HG03571 (cell line): ENCODE measurements at regions not wholly inside any gene's neighbourhood (a gene's known extent, or its start where the extent isn't known, plus 50 kb on each side); places are given as distances from the start of the nearest gene placed in this dataset.

Source experiments
- ATAC-seq: cut with Tn5 transposase; IDR thresholded peaks from one replicate; pipeline ENCODE4 v1.9.1; 2021; ENCODE audit not compliant: unreplicated experiment

DNA sequence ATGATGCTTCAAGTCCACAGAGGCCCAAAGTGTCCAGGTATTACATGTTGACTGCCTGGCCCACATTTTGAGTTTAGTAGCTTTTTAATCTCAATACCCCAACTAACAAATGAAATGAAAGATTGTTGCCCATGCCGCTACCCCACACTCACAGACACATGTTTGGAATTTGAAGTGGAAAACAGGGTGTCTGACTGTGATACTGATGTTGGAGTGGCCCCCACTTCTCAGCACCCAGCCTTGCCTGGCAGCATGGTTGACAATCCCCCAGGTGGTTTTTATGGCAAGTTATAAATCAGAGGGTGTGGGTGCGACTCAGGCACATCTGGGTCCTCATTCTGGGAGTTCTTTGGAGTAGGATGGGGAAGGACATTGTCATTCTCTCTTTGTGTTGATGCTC is 314.7 kb upstream of the ZNF32 start:
- ATAC-seq: no peak

DNA sequence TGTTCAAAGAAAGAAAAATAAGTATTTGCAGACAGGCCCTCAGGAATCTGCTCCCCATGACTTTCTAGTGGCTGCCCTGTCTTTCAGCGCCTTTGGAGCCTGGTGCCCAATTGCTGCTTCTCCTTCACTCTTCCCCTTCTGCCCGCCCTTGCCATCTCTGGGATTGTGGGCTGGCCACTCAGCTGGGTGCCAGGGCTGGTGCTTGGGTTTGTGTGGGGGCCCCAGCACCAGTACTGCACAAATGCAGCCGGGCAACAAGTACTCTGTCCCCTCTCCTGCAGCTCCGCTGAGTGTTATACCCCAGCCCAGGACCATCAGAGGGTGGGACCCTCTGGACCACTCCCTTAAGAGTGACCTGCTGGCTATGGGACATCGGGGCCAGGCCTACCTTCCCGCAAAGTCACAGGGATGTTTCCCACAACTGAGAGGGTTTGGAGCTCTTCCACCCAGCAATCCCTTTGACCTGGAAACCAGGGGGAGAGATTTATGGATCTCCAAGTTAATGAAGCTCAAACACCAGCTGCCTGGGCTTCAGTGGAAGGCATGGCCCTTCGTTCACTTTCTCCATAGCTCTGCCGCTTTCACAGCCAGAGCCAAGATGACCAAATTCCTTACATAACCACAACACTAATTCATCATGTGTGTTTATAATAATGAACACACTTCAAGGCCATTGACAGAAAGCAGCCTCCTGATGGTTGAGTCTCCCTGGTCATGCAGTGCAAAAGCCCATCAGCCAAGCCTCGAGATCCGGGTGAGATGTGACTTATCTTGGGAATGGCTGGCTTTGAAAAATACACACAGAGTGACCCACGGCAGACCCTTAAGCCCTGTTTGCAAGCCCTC is 313.9 kb upstream of the ZNF32 start:
- ATAC-seq: no peak

DNA sequence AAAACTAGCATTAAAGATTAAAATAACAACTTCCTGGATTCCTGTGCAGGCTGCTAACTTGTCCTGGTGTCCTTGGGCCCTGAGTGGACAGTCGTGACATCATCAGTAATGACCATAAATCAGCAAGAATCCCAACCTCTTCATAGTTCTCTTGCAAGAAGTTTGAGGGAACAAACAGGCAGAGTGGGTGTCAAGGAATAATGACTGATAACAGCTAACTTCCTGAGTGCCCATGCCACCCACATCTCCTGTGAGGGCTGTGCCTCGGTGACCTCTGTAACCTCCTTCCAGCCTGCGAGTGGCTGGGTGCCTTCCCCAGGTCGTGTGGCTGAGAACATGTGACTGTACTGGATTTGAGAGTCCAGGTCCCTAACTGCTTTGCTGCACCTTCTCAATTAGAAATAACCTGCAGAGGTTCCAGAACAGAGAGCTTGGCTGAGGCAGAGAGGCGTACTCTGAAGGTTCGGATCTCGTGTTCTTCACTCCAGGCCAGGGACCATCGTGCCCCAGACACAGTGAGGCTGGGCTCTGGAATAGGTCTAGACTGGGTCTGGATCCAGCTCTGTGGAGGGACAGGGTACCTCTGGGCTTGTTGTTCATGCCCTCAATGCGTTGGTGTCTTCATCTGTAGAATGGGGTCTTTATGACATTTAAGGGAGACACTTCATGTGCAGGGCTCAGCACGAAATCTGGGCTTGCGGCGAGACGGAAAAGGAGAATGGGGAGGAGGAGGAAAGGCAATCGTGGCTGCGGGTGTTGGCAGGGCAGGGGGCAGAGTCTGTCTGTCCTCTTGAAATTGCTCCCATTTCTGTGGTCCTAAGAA is 313.1 kb upstream of the ZNF32 start:
- no peak for ATAC-seq

DNA sequence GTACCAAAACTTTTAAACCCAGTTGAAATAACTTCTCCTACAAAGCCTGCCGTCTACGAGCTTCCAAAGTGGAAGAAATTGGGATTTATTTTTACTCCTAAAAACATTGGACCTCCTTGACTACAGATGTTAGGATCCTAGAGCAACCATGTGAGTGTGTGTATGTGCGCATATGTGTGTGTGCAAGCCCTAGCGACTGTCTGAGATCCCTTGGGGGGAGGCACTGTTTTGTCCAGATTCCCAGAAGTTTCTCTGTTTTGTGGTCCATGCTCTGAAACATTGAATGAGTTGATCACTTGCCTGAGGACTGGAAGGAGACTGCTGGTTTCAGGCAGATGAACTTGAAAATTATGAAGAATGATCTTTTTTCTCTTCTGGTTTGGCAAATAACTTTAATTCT is 312.3 kb upstream of the ZNF32 start:
- ATAC-seq: no peak

DNA sequence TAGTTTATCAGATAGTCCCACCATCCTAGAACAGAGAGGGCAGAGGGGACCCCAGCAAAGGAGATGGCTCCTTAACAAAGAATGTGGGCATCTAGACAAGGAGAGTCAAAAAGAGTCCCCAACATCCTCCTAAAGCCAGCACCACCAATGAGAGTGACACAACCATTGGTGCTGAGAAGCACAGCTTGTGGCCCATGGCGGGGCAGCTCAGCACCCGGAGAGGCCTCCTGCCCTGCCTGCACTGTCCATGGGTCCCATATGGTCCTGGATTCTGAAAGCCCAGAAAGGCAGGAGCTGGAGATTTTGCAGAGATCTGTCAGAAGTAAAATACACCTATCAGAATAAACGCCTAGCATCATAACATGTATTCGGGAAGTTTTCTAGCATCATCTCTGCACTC is 311.8 kb upstream of the ZNF32 start:
- ATAC-seq: no peak

DNA sequence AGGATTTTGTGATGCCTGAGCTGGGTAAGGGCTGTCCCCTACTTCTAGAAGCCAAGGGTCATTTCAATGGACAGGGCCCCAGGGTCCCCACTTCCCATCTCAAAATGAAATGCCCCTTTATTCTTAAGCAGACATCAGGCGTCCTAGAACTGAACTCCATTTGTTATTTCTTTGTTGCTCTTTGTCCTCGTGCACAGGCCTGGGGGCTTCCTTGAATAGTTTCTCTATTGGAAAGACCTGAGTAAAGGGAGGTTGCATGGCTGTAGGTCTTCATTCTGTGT is 311.4 kb upstream of the ZNF32 start:
- ATAC-seq: no peak

DNA sequence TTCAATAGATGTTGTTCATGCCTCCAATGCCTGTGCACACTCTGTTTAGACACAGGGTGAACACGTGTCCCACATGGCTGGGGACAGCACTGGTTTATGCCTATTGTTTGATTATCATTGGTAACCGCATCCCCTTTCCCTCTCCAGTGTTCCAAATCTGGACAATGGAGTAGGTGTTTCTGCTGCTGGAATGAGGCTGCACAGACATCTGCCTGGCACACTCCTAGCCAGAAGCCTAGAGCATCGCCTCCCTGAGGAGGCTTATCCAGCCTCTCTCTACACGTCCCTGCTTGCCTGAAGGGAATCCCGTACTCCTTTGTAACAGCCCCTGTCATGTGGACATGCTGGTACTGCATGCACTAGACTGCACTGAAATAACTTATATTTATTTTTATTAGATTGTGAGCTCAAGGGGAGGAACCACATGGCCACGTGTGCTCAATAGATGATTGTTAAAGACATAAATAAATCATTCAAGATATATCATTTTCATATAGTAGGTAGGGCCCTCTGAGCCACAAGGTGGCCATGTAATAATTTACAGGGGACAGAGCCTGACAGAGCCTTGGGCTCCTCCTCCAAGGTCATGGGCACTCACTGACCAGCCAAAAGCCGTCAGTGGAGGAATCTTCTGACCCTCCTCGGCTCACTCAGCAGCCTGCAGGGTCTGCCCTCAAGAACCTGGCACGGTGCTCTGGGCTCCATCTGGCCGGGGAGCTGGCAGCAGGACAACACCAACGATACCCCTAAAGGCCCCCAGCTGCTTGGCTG is 310.9 kb upstream of the ZNF32 start:
- no peak for ATAC-seq

DNA sequence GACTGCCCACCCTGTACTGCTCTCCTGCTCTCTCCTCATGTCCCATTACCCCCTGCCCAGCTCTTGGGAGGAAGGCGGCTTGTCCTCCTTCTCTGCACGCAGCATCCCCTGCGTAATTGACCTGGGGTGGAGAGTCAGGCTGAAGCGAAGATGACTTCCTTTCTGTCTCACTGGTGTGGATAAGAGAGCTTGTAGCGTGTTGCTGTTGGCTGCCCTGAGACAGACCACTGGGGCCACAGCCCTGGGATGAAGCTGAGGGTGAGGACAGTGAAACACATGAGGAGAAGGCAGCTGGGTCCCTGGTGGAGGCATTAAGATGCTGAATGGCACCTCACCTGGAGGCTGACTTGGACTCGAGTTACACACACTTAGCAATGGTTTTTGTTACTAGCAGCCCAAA is 310.3 kb upstream of the ZNF32 start:
- ATAC-seq: no peak

DNA sequence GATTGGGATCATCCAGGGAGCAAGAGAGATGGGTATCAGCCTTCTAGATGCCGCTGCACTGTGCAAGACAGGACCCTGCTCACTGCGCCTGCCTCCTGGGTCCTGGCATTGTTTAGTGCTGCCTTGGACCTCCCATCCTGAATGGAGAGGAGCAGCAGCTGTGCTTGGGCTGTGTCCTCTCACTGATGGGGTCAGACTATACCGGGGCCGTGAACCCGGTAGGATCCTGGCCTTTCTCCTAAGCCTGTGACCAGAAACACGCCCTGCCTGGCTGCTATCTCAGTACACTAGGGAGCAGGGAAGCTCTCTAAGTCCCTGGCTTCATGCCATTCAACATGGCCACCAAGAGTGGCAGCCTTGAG is 309.4 kb upstream of the ZNF32 start:
- no peak for ATAC-seq

DNA sequence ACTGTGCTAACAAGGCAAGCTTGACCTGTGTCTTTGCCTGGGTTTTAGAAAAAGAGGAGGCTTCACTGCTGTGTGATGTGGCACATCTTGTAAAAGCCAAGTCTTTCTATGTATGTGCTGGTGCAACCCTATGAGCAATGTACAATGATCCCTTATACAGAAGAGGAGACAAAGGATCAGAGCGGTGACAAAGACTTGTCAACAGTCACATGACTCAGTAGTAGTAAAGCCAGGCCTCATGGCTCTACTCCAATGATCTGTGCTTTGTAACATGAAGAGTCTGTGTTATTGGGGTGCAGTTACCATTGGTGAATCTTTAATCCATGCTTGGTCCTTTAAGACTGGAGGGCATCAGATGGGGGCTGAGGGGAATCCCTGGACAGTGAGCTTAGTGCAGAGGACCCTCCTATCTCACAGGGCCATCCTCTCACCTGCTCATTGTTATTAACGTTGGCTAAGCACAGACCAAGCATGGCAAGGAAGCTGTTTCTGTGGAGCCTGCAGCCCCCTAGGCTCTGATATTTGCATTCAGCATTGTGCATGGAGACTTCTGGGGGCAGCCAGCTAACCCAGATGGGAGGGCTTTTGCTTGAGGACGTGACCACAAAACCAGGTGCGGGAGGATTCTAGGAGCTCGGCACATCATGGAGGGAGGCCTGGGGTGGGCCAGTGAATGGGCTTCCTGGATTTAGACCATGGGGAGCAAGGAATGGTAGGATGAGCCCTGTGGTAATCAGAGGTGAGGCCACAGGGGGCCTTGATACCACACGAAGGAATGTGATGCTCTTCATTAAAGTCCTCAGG is 308.8 kb upstream of the ZNF32 start:
- no peak for ATAC-seq

DNA sequence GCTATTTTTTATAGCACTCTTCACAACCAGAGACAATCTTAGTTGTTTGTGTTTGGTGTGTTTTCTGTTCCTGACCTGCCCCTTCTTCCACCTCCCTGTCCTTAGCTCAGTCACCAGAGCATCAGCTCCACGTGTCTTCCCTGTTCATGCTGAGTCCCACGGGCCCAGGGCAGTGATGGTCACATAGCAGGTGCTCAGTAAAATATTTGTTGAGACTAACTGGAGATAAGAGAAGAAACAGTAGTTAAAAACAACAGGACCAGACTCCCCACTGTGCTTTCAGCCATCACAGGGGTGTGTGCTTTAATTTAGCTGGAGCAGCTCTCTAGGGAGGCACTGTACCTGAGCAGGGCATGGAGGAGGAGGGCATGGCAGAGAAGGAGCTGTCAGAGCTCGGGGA is 307.3 kb upstream of the ZNF32 start:
- no peak for ATAC-seq

DNA sequence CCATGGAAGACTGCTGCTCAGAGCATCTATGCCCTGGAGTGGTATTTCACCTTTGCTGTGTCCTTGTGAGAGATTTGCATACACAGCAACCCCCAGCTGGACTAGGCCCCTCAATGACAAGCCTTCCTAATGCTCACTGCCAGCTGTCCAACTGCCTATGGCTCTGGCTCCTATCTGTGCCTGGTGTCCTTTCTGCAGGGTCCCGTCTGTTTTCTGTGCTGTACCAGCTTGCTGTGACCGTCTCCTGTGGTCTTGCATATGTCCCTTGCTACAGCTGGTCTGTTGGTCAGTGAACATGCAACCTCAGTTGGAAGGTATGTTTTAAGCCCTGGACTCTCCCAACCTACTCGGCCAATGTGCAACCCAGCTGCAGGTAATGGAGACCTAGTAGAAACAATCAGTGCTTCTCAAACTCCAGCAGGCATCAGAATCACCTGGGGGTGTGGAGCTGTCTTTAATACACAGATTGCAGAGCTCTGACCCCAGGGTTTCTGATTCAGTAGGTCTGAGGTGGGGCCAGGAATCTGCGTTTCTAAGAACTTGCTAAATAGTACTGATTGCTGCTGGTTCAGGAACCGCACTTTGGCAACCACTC is 306.4 kb upstream of the ZNF32 start:
- no peak for ATAC-seq

DNA sequence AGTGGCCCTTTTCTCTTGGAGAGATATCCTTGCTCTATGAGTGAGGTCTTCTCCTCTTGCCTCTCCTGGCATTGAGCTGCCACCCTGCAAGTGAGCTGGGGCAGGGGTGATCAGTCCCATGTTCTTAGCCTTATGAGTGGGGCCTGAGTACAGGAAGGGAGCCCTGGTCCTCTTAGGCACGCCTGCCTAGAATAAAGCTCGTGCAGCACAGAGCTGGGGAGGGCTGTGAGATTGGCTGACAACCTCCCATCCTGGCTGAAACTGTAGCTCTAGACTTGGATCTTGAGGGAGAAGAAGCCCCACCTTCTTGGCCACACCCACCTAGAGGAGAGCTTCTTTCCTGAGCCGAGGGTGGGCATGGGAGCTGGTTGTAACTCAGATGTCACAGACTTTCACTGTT is 305.0 kb upstream of the ZNF32 start:
- no peak for ATAC-seq

DNA sequence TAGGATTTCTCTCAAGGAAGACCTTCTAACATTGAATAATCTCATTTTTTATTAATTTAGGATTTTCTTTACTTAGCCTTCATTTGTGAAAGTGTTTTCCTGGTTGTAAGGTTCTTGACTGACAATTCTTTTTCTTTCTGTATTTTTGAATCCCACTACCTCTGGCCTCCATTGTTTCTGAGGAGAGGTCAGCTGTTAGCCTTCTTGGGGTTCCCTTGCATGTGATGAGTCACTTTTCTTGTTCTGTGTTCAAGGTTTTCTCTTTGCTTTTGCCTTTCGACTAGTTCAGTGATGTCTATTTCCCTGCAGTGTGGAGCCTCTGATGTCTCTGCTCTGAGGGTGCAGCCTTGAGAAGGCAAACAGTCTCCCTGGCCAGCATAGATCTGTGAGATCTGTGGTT is 304.1 kb upstream of the ZNF32 start:
- no peak for ATAC-seq

DNA sequence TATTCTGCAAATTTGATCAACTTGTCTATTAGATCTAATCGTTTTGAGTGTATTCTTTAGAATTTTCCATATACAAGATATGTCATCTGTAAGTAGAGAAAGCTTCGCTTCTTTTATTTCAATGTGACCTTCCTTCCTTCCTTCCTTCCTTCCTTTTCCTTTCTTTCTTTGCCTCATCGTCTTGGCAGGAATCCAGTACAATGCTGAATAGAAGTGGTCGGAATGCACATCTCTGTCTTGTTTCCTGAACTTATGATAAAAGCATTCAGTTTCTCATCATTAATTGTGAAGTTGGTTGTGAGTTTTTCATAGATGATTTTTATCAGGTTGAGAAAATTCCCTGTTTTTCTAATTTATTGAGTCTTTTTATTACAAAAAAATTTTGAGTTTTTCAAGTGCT is 300.7 kb upstream of the ZNF32 start:
- ATAC-seq: no peak

DNA sequence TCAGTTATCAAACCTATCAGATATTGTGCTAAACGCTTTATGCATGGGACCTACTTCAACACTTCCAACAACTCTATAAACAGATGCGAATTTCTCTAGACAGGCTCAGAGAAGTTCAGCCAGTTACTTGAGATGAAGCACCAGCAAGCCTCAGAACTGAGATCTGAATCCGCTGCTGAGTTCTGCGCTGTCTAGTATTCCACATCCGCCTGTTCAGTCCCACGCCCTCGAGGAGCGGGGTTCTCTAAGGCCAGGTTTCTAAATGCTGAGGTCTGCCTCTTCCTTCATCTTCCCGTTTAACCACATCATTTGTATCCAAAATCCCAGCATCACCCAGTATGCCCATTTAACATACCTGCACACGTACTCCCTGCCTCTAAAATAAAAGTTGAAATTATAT is 297.8 kb upstream of the ZNF32 start:
- ATAC-seq: no peak

DNA sequence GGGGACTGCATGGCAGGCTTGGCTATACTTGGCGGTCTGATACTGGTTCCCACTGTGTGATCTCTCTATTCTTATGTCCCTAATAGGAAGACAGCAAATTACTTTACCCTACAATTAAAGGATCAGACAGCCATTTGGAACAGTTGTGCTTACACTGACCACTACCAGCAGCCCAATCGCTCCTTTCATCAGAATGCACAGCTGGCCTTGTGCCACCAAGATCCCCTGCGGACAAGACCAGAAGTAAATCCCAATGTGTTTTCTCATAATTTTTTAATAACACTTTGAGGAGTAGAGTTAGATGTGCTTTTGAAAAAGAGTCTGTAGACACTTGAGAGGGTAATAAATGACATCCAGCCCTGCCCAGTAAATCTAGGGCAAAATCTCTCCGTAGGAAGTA is 297.2 kb upstream of the ZNF32 start:
- ATAC-seq: no peak

DNA sequence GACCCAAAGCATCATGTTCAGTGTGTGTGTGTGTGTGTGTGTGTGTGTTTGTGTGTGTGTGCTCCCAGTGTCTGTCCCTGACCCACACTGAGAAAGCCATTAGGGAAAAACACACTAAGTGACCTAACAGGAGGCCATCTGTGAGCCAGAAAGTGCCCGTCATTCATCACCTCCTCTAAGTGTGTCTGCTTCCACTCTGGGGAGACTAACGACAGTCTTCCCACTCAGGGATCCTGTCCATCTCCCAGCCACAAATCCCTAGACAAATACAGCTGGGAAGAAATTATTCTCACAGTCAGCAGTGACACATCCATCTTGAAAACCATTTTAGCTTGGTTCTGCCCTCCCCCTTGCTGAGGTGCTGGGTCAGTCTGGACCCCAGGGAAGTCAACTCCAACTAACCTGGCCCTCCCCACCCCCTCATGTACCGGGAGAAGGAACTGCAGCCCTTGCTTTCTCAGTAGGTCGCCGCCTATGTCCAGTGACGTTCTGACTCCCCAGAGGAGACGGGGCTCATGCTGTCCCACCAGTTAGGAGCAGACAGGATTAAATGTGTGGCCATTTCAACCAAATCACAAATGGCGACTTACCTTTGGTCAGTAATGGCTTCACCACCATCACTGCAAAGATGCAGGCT is 296.5 kb upstream of the ZNF32 start:
- ATAC-seq: no peak

DNA sequence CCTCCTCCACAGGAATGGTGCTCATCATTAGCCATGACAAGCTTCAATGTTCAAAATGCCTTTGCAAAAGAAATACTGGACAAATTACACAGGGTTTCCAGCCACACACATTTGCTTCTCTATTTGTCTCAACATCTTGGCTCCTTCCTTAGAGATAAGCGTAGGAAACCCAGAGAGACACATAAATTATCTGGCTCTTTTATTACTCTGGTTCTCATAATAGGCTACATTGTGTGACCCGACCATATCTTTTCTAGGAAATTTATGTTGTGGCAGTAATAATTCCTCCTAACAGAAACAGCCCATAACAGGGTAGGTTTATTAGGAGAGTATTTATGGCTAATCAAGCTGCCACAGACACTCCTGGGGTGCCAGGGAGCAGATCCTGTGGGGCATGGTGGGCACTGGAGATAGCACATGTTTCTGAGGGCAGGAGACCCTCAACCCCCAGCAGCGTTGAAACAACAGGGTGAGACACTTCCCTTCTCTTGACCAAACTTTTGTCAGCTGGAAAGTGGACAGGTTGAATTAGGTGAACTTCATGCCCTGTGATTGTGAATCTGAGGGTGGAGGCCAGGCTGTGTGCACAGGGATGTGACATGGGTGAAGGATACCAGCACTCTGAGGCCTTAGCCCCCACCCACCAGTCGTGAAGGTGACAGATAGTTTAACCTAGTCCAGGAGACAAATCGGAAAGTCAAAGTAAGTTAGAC is 295.9 kb upstream of the ZNF32 start:
- no peak for ATAC-seq
